Sigmoid colon (tissue), 4 donors: ENCODE measurements at regions not wholly inside any gene's neighbourhood (a gene's known extent, or its start where the extent isn't known, plus 50 kb on each side); places are given as distances from the start of the nearest gene placed in this dataset.

Experiments used
- EP300 ChIP-seq, 4 donors: sonication (generic); formaldehyde crosslinking; IDR thresholded peaks; one replicate each; pipeline ENCODE4 v1.6.1; 2017; ENCODE audit warnings: antibody characterized with exemption in 4 of 4
- POLR2A ChIP-seq, 2 donors: fragments of 450-650 bp; IDR thresholded peaks; one replicate each; pipeline ENCODE4 v1.6.1; 2016; ENCODE audit warnings: antibody characterized with exemption in 2 of 2, mild to moderate bottlenecking in 2 of 2, moderate library complexity in 2 of 2
- POLR2AphosphoS5 ChIP-seq, 4 donors: sonication (generic); formaldehyde crosslinking; IDR thresholded peaks; one replicate each; pipeline ENCODE4 v1.6.1; 2017; ENCODE audit warnings: antibody characterized with exemption in 4 of 4
- TF ChIP-seq, protein P1 (sequence below), 4 experiments: fragments of 450-650 bp in 3 of 4; fragments of 200-600 bp in 1 of 4; IDR thresholded peaks; one replicate each; pipeline ENCODE4 v1.5.1; 2016 to 2019; ENCODE audit warnings: antibody characterized with exemption in 4 of 4, mild to moderate bottlenecking in 3 of 4, moderate library complexity in 2 of 4

DNA sequence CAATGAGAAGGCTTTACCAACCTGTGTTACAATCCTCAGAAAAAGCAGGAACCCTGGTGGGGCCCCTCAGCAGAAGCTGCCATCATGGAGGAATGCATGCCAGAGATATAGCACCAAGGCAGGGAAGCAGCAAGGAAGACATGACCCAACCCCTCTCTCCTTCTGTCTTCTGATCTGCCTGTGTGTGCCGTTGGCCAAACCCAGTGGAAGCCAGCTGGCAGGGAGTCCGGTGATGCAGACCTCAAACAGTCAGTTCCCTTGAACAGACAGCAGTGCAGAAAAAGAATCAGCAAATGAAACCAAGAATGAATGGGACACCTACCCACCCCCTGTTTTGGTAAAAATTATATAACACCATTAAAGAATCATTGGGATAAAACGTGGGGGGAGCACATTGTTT is 234.2 kb downstream of the ZNF608 start:
- TF ChIP-seq POLR2A (IDR thresholded peaks at IDR 0.05) (no peak), POLR2AphosphoS5 (IDR thresholded peaks at IDR 0.05) (no peak), EP300 (IDR thresholded peaks at IDR 0.05) (no peak)
- TF ChIP-seq, protein P1, sequence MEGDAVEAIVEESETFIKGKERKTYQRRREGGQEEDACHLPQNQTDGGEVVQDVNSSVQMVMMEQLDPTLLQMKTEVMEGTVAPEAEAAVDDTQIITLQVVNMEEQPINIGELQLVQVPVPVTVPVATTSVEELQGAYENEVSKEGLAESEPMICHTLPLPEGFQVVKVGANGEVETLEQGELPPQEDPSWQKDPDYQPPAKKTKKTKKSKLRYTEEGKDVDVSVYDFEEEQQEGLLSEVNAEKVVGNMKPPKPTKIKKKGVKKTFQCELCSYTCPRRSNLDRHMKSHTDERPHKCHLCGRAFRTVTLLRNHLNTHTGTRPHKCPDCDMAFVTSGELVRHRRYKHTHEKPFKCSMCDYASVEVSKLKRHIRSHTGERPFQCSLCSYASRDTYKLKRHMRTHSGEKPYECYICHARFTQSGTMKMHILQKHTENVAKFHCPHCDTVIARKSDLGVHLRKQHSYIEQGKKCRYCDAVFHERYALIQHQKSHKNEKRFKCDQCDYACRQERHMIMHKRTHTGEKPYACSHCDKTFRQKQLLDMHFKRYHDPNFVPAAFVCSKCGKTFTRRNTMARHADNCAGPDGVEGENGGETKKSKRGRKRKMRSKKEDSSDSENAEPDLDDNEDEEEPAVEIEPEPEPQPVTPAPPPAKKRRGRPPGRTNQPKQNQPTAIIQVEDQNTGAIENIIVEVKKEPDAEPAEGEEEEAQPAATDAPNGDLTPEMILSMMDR (IDR thresholded peaks at IDR 0.05): no peak
